Neural crest cell (in vitro differentiated cells): ENCODE measurements at regions not wholly inside any gene's neighbourhood (a gene's known extent, or its start where the extent isn't known, plus 50 kb on each side); places are given as distances from the start of the nearest gene placed in this dataset.

Experiments used
- DNase-seq: peaks from one replicate; pipeline ENCODE4 v3.0.0; 2021; ENCODE audit warnings: low read depth, mixed read lengths, low spot score
- H3K27ac Mint-ChIP-seq: one replicate; pipeline ENCODE4 v1.8.0; 2021; ENCODE audit warnings: mild to moderate bottlenecking, mixed read lengths; ENCODE audit not compliant: unreplicated experiment
- H3K27me3 Mint-ChIP-seq: 2 replicates; pipeline ENCODE4 v1.8.0; 2021; ENCODE audit warnings: low read depth, mild to moderate bottlenecking, mixed read lengths
- H3K36me3 Mint-ChIP-seq: 2 replicates; pipeline ENCODE4 v1.8.0; 2021; ENCODE audit warnings: low read depth, mild to moderate bottlenecking, mixed read lengths
- H3K4me1 Mint-ChIP-seq: 2 replicates; pipeline ENCODE4 v1.8.0; 2021; ENCODE audit warnings: mixed read lengths
- H3K4me3 Mint-ChIP-seq: one replicate; pipeline ENCODE4 v1.8.0; 2021; ENCODE audit warnings: mild to moderate bottlenecking, mixed read lengths
- H3K9me3 Mint-ChIP-seq: 2 replicates; pipeline ENCODE4 v1.8.0; 2021; ENCODE audit warnings: mixed read lengths
- TF ChIP-seq, protein P1 (sequence below): fragments of 200-600 bp; sonication (generic); conservative IDR thresholded peaks from 2 replicates; pipeline ENCODE4 v1.5.0; 2021; ENCODE audit warnings: antibody characterized with exemption, mild to moderate bottlenecking

DNA sequence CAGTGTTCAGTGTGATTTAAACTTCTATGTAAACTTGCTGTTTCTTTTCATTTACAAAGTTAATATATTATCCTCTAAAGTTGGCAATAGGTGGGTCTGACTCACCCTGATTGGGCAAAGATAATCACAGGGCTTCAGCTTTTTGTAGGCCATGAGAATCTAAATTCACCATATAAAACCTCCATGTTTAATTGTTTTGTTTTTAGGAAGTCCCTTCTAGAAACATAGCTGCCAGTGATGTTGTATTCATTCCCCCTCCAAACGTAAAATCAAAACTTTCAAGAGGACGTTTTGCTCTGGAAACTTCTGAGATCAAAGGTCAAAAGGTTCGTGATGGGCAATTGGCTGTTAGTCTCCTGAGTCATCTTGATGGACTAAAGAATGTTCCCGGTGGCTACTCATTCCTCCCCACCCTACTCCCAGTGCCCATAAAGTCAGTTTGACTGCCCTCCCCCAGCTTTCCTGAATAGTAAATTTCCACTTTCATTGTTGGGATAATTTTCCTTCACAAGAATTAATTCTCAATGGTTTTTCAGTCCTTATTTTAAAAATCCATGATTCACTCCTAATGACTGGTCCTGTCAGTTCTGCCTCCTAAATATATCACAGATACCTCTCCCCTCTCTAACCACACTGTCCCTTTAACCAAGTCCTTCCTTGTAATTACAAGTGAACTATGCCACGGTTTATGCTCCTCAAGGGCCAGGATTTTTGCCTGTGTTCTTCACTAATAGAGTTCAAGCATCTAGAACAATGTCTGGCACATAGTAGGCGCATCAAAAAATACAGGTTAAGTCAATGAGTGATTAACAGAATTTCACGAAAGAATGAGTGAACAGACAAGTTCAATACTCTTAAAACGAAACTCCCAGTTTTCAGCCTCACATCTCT lies 164.4 kb upstream of the VRK2 start:
- no peaks in the 10 kb centered on the region for H3K27me3 Mint-ChIP-seq
- H3K4me3 Mint-ChIP-seq: no peak overlapping the region
- no peak for DNase-seq
- H3K4me1 Mint-ChIP-seq: peaks cover 4% of the 10 kb centered on the region
- no peaks in the 10 kb centered on the region for H3K36me3 Mint-ChIP-seq
- H3K27ac Mint-ChIP-seq: no peak overlapping the region
- H3K9me3 Mint-ChIP-seq: no peaks in the 10 kb centered on the region
- TF ChIP-seq, protein P1, sequence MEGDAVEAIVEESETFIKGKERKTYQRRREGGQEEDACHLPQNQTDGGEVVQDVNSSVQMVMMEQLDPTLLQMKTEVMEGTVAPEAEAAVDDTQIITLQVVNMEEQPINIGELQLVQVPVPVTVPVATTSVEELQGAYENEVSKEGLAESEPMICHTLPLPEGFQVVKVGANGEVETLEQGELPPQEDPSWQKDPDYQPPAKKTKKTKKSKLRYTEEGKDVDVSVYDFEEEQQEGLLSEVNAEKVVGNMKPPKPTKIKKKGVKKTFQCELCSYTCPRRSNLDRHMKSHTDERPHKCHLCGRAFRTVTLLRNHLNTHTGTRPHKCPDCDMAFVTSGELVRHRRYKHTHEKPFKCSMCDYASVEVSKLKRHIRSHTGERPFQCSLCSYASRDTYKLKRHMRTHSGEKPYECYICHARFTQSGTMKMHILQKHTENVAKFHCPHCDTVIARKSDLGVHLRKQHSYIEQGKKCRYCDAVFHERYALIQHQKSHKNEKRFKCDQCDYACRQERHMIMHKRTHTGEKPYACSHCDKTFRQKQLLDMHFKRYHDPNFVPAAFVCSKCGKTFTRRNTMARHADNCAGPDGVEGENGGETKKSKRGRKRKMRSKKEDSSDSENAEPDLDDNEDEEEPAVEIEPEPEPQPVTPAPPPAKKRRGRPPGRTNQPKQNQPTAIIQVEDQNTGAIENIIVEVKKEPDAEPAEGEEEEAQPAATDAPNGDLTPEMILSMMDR: no peak

DNA sequence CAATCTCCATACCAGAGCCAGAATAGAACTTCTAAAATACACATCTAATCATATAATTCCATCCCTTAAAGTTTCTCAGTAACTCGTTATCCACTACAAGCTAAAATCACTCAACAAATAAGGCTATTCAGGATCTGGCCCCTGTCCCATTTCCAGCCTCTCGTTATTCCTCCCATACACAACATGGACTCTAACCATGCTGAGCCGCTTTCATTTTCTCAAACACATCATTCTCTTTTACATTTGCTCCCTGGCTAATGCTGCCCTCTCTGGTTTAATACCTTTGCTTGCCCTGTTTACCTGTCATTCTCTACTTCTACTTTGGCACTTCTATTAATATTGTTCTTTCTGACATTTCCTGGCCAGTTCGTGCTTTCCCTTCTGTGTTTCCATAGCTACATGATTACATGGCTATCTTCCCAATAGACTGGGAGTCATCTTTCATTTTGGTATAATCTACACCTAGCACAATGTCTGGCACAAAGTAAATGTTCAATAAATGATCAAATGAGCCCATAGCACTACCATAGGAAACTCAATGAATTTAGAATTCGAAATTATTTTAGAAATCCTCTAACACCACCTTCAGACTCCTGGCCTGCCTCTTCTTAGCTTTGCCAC lies 163.6 kb upstream of the VRK2 start:
- Mint-ChIP-seq H3K27ac (no peak overlapping the region), H3K9me3 (no peaks in the 10 kb centered on the region), H3K4me1 (no peaks in the 10 kb centered on the region), H3K36me3 (no peaks in the 10 kb centered on the region), H3K4me3 (no peak overlapping the region), H3K27me3 (no peaks in the 10 kb centered on the region)
- TF ChIP-seq, protein P1: no peak
- DNase-seq: no peak

DNA sequence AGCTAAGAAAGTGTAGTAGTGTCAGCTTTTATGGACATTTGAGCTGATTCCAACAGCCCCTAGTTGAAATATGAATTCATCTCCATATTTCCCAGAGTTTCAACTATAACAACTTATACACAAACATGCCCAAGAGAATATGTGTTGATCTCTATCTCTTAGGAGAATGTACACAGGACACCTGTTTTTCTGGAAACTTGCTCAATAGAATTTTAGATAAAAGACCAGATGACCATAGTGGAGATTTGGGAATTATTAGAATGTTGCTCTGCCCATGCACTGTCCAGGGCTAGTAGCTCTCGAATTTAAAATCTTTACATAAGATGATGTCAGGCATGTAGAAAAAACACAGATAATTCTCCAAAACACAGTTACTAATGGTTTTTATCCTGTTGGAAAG lies 162.3 kb upstream of the VRK2 start:
- DNase-seq: no peak
- no peak overlapping the region for H3K4me3 Mint-ChIP-seq
- H3K27ac Mint-ChIP-seq: no peak overlapping the region
- H3K27me3 Mint-ChIP-seq: no peaks in the 10 kb centered on the region
- H3K36me3 Mint-ChIP-seq: no peaks in the 10 kb centered on the region
- H3K9me3 Mint-ChIP-seq: no peaks in the 10 kb centered on the region
- H3K4me1 Mint-ChIP-seq: no peaks in the 10 kb centered on the region
- TF ChIP-seq, protein P1: no peak

DNA sequence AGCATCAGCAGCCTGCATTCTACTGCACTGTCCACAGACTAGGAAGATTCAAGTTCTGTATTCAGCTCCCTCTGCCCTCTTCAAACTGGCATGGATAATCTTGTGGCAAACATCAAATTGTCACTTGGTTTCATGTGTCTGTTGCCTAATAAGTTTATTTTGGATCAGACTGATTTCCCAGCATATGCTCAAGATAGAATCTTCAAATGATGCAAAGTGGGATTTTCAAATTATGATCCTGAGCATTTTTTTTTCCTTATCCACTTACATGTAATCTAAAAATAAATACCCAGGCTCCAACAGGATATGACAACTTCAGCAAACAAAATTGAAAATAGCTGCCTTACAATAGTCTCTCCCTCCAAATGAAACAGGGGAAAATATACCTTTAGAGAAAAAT lies 160.9 kb upstream of the VRK2 start:
- Mint-ChIP-seq H3K27ac (no peak overlapping the region), H3K27me3 (no peaks in the 10 kb centered on the region)
- TF ChIP-seq, protein P1: no peak

DNA sequence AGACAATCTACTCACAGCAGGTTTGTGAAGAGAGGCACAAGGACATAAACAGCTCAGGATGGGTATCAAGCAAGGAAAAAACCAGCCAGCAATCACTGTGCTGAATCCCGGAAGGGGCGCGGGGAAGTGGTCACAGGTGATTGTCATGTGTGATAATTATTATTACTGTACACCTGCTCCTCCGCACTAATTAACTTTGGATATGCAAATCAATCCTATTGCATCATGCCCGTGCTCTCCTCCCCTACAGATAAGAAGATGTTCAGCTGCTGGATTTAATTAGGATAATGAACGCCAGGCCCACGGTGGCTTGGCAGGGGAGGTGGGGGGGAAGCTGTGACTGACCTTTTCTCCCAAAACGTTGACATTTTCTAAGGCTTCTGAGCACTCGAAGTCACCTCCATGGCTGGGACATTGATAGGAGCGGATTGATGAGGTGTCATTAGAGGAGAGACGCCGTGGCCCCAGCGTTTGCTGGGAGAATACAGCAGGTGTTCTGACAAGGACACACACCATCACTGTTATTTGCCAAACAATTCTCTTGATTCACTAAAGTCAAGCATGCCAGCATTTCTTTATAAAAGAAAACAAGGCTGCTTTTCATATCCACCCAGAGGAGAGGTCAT lies 160.3 kb upstream of the VRK2 start:
- H3K36me3 Mint-ChIP-seq: no peaks in the 10 kb centered on the region
- no peak for DNase-seq
- H3K9me3 Mint-ChIP-seq: no peaks in the 10 kb centered on the region
- no peaks in the 10 kb centered on the region for H3K4me1 Mint-ChIP-seq
- H3K27me3 Mint-ChIP-seq: no peaks in the 10 kb centered on the region
- H3K27ac Mint-ChIP-seq: no peak overlapping the region
- TF ChIP-seq, protein P1: no peak
- no peak overlapping the region for H3K4me3 Mint-ChIP-seq

More for the DNA sequence above, 160.9 kb upstream of the VRK2 start:
- Mint-ChIP-seq H3K36me3 (no peaks in the 10 kb centered on the region), H3K4me3 (no peak overlapping the region), H3K4me1 (no peaks in the 10 kb centered on the region), H3K9me3 (no peaks in the 10 kb centered on the region)
- DNase-seq: no peak
